GM10847 (cell line): ENCODE measurements at regions not wholly inside any gene's neighbourhood (a gene's known extent, or its start where the extent isn't known, plus 50 kb on each side); places are given as distances from the start of the nearest gene placed in this dataset.

Experiments used
- POLR2A ChIP-seq: IDR thresholded peaks from 2 replicates; pipeline ENCODE4 v1.6.1; 2011; ENCODE audit not compliant: insufficient read length; ENCODE audit errors: extremely low read depth

DNA sequence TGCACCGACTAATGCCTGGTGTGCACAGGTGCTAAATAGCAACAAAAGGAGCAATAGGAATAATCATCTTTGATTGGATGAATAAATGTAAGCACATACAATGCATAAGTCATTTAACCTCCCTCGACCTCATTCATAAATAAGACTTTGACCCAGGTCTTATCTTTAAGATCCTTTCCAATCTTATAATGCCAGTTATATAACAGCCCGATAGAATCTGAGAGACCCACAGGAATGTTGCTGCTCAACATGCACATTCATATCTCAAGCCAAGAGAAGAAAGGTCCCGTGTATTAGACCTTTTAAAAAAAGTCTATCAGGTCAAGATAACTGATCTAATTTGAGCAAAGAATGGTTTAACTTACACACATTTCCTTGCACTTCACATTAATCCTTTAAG is 146.8 kb upstream of the SOX9 start:
- TF ChIP-seq POLR2A, result no peak

DNA sequence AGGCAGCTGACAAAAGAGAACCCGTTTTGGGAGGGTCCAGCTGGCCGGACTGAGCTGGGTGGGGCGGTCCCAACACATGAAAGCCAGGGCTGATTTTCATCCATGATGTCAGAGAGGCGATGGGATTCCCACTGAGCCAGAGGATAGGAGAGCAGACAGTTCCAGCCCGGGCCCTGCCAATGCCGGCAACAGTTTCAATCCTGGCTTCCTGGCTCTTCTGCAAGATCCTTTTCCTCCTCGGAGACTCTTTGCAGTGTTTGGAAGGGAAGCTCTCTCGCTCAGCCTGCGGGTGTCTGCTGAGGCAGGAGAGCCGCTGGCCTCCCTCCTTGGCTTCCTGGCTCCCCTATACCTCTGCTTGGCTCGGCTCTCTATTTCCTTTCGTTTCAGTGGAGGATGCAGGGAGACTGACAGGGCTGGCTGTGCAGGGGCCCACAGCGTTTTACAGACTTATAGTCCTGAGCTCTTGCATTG is 145.5 kb upstream of the SOX9 start:
- no peak for TF ChIP-seq POLR2A

GRCh38 chr17:71976011-71976649 is 144.7 kb upstream of the SOX9 start:
- no peak for TF ChIP-seq POLR2A

- no peak for TF ChIP-seq POLR2A
Observed at GRCh38 chr17:71978435-71978834, 142.4 kb upstream of the SOX9 start.

GRCh38 chr17:71980171-71980570 is 140.6 kb upstream of the SOX9 start:
- TF ChIP-seq POLR2A, result no peak

DNA sequence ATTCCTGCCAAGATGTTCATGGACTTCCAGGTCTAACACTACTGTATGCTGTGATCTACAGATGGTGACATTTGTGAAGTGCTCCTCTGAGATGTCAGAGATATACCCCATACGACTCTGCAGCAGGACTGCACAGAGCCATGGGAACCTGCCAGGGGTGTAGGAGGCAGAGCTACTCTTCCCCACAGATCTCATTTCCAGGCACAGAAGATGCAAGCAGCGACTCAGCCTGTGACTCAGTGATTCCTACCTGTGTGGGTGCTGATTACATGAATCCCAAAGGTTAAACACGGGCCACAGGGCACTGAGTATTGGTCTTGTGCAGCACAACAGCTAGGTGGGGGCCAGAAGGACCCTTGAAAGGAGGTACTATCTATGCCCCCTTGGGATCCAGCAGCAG is 137.0 kb upstream of the SOX9 start:
- TF ChIP-seq POLR2A, result no peak

GRCh38 chr17:71985111-71986039 is 135.4 kb upstream of the SOX9 start:
- no peak for TF ChIP-seq POLR2A

DNA sequence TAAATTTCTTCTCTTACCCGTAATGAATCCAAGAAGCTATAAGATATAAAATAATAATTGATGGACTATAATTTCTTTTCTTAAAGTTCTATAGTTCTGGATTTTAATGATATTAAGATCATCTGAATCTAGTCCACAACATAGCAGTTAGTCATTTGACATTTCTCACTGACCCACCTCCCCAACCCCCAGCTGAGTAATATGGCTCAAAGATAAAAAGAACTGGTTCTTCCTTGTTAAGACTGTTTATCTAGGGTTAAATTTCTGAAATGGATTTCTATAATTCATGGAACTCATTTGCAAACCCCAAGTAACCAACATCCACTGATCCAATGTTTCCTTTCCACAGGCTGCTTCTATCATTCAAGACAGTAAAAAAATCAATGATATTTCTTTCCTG is 133.9 kb upstream of the SOX9 start:
- TF ChIP-seq POLR2A, result no peak

GRCh38 chr17:71987634-71988033 is 133.2 kb upstream of the SOX9 start:
- TF ChIP-seq POLR2A, result no peak

DNA sequence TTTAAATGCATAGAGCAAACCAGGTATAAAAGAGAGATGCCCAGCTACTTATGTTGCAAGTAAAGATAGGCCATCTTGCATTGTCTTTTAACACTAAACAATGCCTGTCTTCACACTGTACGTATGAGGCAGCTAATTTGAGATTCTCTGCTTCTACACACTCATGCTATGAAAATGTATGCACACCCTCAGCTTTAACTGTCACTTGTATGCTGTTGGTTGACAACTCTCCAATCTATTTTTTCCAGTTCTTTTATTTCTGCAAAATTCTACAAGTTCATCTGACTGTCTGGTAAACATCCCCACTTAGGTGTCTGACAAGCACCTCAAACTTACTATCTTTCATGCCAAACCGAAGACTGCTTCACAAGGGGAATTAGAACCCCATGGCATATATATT is 131.7 kb upstream of the SOX9 start:
- no peak for TF ChIP-seq POLR2A

DNA sequence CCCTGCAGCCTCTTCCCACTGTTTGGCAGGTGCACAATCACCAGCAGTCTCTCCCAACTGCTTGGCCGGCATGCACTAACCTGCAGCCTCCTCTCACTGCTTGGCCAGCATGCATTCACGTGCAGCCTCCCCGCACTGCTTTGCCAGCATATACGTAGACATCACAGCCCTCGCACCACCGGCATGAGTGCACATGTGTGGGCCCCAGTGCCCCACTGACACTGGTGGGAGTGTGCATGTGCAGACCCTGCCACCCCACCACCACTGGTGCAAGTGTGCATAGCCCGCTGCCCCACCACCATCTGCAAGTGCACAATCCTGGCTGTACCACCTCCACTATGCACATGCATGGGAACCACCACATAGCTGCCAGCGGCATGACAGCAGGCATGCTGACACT is 127.5 kb upstream of the SOX9 start:
- no peak for TF ChIP-seq POLR2A

GRCh38 chr17:71995590-71995989 is 125.2 kb upstream of the SOX9 start:
- no peak for TF ChIP-seq POLR2A

GRCh38 chr17:72004011-72004427 is 116.8 kb upstream of the SOX9 start:
- TF ChIP-seq POLR2A, result no peak

GRCh38 chr17:72004611-72005331 is 116.0 kb upstream of the SOX9 start:
- no peak for TF ChIP-seq POLR2A

- no peak for TF ChIP-seq POLR2A
Observed at GRCh38 chr17:72005332-72006163, 115.3 kb upstream of the SOX9 start.
